ENCODE measurements at regions not wholly inside any gene's neighbourhood (a gene's known extent, or its start where the extent isn't known, plus 50 kb on each side); places are given as distances from the start of the nearest gene placed in this dataset.
"Not testable (repeated sequence)": the region's sequence is repeated elsewhere in the genome, so short reads cannot be mapped to it uniquely, and the experiment has no call there.

DNA sequence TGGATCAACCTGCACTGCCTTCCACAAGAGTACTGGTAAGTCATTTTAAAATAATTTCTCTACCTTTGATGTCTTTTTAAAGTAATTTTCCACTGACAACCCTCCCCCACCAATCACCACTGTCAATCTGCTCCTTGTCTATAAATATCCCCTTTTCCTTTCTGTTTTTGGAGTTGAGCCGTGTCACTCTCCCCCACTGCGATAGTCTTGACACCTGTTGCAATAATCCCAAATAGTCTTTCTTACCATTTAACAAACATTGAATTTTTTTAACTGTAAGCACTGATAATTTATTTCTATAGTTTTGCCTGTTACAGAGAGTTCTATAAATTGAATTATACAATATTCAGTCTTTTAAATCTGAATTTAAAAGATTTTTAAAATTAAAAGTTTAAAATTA is 420.9 kb downstream of the COL11A1 start:
- intact Hi-C loops (cut with micrococcal nuclease) = no loop called here

DNA sequence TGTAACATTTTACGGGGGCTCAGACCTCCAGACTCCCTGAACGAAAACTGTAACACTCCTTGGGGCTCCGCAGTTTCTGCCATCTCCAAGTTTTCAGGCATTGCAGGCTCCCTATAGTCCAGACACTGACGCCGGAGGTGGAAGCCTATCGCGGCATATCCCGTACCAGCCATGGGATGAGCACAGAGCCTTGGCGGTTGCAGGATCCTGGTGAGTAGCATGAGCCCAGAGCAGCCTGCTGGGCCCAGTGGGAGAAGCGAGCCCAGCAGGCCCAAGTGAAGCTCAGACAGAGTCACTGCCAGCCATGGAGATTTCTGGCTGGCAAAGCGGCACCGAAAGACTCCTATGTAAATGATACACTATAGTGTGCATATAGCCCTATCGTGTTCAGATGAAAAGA is 446.8 kb downstream of the COL11A1 start:
- intact Hi-C loops (cut with micrococcal nuclease) = no loop called here

DNA sequence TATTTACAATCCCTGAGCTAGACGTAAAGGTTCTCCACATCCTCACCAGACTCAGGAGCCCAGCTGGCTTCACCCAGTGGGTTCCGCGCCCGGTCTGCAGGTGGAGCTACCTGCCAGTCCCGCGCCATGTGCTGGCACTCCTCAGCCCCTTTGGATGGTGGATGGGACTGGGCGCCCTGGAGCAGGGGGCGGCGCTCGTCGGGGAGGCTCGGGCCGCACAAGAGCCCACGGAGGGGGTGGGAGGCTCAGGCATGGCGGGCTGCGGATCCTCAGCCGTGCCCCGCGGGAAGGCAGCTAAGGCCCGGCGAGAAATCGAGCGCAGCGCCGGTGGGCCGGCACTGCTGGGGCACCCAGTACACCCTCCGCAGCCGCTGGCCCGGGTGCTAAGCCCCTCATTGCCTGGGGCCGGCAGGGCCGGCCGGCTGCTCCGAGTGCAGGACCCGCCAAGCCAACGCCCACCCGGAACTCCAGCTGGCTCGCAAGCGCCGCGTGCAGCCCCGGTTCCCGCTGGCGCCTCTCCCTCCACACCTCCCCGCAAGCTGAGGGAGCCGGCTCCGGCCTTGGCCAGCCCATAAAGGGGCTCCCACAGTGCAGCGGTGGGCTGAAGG is 448.3 kb downstream of the COL11A1 start:
- intact Hi-C loops (cut with micrococcal nuclease) = not testable (repeated sequence)

DNA sequence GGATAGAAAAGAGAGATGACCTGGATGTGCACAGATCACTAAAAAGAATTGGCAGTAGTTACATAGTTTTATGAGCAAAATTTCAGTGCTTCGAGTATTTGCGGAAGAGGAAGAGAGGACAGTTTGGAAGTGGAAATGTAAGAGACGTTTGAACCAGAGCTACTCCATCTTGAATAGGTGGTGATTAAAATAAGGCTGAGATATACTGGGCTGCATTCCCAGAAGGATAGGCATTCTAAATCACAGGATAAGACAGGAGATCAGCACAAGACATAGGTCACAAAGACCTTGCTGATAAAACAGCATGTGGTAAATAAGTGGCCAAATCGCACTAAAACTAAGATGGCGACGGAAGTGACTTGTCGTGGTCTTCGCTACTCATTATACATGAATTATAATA is 453.3 kb downstream of the COL11A1 start:
- intact Hi-C loops (cut with micrococcal nuclease) = no loop called here

DNA sequence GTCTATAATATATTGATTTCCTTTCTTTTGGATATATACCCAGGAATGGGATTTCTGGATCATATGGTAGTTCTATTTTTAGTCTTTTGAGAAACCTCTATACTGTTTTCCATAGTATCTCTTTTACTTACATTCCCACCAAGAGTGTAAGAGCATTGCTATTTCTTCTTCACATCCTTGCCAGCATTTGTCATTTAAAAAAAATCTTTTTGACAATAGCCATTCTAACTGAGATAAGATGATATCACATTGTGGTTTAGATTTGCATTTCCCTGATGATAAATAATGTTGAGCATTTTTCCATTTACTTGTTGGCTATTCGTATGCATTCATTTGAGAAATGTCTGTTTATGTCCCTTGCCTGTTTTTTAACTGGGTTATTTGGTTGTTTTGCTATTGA is 467.4 kb downstream of the COL11A1 start:
- intact Hi-C loops (cut with micrococcal nuclease) = no loop called here

DNA sequence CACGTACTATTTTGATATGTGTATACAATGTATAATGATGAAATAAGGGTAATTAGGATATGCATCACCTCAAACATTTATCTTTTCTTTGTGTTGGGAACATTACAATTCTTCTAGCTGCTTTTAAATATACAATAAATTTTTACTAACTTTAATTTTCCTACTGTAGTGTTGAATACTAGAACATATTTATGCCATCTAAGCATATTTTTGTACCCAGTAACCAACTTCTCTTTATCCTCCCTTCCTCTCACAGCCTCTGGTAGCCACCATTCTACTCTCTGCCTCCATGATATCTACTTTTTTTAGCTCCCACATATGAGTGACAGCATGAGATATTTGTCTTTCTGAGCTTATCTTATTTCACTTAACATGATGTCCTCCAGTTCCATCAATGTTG is 468.0 kb downstream of the COL11A1 start:
- intact Hi-C loops (cut with micrococcal nuclease) = no loop called here

DNA sequence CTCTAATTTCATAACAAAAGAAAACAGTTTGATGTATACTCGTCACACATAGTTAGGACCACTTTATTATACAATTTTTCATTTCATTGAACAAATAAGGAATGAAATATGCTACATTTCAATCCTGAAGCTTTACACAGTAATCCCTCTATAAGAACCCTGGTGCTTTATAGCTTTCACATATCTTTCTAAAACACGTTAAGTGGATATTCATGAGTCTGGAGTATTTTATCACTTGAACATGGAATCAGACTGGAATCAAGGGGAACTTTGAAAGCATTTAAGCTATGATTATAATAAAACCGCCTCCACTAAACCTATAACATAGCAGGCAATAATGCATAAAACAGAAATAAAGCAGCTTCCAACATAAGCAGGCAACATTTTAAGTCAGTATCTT is 476.6 kb downstream of the COL11A1 start:
- intact Hi-C loops (cut with micrococcal nuclease) = no loop called here

DNA sequence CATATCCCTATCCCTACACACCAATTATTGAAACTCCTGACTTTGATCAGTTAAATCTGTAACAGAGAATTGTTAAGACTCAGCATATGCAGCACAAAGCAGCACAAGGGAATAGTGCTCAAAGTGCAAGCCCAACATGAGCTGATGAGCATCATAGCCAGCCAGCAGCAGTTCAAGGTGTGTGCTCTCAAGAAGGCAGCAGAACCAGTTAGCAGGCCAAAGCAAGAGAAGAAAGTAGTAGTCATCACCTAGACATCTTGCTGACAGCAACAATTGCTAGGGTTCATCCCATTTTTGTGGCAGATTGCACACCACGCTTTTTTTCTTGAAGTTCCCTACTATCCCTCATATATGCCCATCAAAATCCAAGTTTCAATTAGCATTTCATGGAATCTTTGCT is 478.3 kb downstream of the COL11A1 start:
- intact Hi-C loops (cut with micrococcal nuclease) = no loop called here

DNA sequence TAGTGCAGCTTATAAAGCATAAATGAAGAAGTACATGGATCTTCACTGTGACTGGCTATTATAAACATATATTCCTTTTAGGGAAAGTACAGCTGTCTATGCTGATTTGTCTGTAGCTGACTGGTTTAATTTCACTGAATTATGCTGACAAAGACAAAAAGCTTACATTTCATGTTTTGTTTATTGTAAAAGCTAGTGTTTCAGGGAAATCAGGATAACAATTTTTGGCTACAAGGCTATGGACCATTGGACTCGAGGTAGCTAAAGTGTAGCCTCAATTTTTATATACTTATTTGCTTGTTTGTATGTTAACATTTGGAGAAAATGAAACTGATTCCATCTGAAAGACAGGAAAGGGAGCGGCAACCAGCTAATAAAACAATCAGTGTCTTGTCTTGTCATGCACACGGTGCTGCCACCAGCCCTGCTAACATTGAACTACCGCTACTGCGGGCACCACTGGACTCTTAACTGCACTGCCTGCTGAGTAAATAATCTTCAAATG is 480.2 kb downstream of the COL11A1 start:
- intact Hi-C loops (cut with micrococcal nuclease) = no loop called here

DNA sequence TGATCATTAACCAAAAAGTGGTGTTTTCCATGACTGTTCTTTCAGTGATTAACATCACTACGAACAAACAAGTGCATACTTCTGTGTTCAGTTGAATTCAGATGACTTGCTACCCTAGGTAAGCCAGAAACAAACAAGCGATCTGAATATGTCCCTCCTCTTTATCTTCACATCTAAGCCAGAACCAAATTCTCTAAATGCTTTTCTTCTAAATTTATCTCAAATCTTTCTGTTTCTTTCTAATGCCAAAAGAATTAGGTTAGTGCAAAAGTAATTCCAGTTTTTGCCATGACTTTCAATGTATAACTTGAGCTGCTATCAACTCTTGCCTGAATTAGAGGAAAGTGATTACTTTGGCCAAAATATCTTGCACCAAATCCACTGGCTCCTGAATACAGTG is 481.2 kb downstream of the COL11A1 start:
- intact Hi-C loops (cut with micrococcal nuclease) = no loop called here

DNA sequence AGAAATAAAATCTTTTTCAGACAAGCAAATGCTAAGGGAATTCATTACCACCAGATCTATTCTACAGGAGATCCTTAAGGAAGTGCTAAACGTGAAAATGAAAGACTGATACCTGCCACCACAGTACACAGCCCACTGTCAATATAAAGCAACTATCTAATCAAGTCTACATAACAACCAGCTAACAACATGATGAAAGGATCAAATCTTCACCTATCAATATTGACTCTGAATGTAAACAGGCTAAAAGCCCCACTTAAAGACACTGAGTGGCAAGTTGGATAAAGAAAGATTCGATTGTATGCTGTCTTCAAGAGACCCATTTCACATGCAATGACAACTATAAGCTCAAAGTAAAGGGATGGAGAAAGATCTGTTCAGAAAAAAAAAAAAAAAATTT is 492.4 kb downstream of the COL11A1 start:
- intact Hi-C loops (cut with micrococcal nuclease) = no loop called here

DNA sequence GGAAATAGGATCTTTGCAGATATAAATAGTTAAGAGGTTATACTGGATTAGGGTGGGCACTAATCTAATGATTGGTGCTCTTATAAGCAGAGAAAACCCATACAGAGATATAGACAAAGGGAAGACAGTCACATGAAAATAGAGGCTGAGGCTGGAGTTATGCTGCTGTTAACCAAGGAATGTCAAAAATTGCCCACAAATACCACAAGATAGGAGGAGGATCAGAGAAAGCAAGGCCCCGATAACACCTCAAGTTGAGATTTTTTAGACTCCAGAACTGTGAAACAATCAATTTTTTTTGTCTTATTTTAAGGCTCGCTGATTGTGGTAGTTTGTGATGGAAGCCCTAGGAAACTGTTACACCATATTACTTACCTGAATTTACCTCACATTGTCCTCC is 513.2 kb downstream of the COL11A1 start:
- intact Hi-C loops (cut with micrococcal nuclease) = no loop called here

DNA sequence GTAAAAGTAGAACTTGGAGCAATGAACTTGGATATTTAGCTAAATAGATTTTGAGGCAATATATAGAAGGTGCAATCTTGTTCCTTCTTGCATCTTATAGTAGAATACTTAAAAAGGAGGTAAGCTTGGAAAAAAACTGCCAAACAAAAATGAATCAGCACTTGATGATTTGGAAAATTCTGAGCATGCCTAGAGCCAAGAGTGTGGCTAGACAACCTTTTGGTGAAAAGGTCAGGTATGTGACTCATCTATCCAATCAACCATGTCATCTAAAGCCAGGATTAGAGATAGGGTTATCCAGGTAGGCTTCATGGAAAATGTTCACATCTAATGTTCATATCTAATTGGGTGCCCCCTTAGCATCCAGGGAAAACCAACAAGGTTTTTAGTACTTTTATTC is 515.0 kb downstream of the COL11A1 start:
- intact Hi-C loops (cut with micrococcal nuclease) = no loop called here

DNA sequence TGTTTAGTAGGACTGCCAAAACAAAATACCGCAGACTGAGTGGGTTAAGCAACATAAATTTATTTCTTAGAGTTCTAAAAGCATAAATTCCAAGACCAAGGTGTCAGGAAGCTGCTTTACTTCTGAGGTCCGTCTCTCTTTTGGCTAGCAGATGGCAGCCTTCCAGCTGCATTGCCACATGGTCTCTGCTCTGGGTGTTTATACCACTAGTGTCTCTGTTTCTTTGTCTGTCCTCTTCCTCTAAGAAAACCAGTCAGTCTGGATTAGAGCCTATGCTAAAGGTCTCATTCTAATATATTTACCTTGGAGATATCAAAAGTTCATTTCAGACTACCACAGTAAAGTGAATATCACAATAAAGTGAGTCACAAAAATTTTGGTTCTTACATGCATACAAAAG is 519.8 kb downstream of the COL11A1 start:
- intact Hi-C loops (cut with micrococcal nuclease) = no loop called here

DNA sequence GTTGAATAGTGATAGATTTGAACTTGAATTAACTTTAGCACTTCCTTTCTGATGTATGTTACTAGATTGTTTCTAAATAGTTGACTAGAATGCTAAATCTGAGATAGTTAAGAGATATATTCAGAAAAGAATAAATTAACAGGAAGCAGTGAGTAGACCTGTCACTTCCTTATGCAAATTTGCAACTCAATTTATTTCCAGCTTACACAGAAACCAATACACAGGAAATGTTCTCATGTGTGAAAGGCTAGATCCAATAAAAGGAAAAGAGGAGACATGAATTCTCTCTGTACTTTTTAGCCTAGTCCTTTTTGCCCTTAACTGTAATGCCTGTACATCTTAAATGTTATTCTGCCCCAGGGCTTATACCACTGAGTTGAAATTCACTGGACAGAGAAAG is 522.3 kb downstream of the COL11A1 start:
- intact Hi-C loops (cut with micrococcal nuclease) = no loop called here

DNA sequence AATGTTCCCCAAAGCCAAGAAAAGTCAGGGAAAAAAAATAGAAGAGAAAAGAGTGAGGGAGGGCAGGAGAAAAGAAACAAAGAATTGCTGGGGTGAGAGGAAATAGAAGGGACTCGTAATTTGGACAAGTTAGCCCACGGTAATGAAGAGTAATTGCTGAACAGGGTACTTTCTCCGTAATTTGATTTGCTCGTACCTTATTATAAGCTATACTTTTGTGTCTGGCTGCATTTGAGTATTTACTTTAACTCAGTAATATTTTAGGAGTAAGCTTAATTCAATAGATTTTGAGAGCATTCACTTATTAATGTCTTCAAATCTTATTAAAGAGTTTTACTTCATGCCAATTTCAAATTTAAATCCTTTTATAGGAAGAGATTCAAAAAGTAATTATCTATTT is 527.5 kb downstream of the COL11A1 start:
- intact Hi-C loops (cut with micrococcal nuclease) = no loop called here

DNA sequence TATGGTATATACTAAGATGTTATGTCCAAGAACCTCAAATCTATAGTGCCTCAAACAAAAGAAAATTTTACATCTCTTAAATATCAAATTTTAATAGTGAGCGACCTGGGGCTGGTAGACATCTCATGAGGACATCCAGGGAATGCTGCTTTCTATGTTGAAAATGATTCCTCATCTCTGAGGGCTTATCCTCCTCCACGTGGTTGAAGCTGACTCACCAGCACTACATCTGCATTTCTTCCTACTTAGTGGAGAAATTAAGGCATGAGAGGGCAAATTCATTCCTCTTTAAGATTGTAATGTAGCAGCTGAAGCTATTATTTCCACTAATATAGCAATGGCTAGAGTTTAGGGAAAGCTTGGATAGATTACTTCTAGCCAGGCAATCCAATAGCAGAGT is 529.5 kb downstream of the COL11A1 start:
- intact Hi-C loops (cut with micrococcal nuclease) = no loop called here

DNA sequence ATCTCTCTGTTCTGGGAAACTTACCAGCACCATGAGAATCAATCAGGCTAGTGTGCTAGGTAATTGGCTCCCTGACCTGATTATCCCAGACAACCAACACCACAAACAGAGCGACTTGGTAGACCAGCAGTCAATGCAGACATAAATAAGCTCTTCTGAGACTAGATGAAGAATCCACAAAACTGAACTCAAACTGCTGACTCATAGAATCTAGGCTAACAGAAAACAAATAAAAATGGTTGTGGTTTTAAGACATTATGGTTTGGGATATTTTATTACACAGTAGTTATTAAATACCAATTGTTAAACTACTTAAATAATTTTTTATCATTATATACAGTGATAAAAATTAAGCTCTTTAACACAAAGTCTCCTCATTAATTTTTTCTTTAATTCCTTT is 535.7 kb downstream of the COL11A1 start:
- intact Hi-C loops (cut with micrococcal nuclease) = no loop called here

DNA sequence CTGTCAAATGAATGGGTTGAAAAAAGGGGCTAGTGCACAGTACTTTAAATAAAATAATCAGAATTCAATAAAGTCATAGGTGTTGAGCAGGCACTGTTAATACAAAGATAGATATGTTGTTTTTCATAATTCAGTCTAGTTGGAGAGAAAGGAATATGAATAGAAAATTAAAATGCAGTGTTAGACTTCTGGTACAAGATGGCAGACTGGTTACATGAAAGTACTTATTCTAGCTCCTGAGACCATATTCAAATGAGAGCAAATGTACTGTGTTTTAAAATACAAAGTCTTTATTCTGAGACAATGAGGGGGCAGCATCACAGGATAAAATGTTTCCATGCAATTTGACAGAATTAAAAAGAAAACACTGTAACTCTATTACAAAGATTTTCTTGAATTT is 542.1 kb downstream of the COL11A1 start:
- intact Hi-C loops (cut with micrococcal nuclease) = no loop called here

DNA sequence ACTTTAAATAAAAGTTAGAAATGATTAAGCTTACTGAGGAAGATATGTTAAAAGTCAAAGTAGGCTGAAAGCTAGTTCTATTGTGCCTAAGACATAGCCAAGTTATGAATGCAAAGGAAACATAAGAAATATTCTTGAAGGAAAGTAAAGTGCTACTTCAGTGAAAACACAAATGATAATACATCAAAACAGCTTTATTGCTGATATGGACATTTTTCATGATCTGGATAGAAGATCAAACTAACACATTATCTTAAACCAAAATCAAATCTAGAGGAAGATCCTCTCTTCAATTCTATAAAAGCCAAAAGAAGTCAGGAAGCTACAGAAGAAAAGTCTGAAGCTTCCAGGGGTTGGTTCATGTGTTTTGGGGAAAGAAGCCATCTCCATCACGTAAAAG is 545.9 kb downstream of the COL11A1 start:
- intact Hi-C loops (cut with micrococcal nuclease) = no loop called here

DNA sequence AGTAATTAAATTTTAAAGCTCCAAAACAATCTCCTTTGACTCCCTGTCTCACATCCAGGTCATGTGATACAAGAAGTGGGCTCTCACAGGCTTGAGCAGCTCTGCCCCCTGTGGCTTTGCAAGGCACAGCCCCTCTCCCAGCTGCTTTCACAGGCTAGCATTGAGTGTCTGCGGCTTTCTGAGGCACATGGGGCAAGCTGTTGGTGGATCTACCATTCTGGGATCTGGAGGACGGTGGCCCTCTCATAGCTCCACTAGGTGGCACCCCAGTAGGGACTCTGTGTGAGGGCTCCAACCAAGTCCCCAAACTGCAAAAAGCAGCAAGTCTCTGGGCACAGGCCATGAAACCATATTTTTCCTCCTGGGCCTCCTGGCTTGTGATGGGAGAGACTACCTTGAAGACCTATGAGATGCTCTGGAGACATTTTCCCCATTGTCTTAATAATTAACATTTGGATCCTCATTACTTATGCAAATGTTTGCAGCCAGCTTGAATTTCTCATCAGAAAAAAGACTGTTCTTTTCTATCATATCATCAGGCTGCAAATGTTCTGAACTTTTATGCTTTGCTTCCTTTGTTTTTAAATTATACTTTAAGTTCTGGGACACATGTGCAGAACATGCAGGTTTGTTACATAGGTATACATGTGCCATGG is 554.1 kb upstream of the OLFM3 start:
- intact Hi-C loops (cut with micrococcal nuclease) = no loop called here

DNA sequence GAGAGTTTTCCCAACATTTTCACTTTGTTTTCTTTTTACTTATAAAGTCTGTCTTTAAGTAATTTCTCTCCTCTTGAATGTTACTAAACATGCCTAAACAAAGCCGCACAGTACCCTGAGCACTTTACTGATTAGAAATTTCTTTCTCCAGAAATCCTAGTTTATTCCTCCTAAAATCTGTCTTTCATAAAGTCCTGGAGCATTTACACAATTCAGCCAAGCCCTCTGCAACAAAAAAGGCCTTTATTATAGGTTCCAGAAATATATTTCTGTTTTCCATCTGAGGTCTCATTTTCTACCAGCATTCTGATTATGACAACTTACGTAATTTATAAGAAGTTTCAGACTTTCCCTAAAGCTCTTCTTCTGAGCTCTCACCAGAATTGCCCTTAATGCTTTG is 549.5 kb upstream of the OLFM3 start:
- intact Hi-C loops (cut with micrococcal nuclease) = no loop called here

DNA sequence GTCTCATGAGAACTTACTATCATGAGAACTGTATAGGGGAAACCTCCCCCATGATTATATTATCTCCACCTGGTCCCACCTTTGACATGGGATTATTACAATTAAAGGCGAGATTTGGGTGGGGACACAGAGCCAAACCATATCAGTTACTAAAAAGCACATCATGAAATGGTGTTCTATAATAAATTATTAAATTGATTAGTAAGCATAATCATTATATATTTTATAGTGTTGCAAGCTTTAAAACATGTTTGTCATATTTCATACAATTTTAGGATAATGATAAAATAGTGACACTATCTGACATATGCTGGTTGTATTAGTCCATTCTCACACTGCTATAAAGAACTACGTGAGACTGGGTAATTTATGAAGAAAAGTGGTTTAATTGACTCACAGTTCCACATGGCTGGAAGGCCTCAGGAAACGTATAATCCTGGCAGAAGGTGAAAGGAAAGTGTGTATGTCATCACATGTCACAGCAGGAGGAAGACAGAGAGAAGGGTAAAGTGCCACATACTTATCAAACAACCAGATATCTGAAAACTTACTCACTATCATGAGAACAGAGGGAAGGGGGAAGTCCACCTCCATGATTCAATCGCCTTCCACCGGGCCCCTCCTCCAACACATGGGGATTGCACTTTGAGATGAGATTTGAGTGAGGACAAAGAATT is 539.2 kb upstream of the OLFM3 start:
- intact Hi-C loops (cut with micrococcal nuclease) = no loop called here

Measured in T-helper 2 cell treated with Interferon-gamma antibody and Interleukin-4, amounts not matched to agents 100 ng/mL and 5 ng/mL, for 36 hours (primary cell).